ENCODE measurements at regions not wholly inside any gene's neighbourhood (a gene's known extent, or its start where the extent isn't known, plus 50 kb on each side); places are given as distances from the start of the nearest gene placed in this dataset.

DNA sequence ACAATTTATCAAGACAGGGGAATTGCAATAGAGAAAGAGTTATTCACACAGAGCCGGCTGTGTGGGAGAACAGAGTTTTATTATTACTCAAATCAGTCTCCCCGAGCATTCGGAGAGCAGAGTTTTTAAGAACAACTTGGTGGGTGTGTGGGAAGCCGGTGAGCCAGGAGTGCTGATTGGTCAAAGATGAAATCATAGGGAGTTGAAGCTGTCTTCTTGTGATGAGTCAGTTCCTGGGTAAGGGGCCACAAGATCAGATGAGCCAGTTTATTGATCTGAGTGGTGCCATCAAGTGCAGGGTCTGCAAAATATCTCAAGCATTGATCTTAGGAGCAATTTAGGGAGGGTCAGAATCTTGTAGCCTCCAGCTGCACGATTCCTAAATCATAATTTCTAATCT lies 50.0 kb upstream of the ECI2 start:
- TF ChIP-seq, protein P1, sequence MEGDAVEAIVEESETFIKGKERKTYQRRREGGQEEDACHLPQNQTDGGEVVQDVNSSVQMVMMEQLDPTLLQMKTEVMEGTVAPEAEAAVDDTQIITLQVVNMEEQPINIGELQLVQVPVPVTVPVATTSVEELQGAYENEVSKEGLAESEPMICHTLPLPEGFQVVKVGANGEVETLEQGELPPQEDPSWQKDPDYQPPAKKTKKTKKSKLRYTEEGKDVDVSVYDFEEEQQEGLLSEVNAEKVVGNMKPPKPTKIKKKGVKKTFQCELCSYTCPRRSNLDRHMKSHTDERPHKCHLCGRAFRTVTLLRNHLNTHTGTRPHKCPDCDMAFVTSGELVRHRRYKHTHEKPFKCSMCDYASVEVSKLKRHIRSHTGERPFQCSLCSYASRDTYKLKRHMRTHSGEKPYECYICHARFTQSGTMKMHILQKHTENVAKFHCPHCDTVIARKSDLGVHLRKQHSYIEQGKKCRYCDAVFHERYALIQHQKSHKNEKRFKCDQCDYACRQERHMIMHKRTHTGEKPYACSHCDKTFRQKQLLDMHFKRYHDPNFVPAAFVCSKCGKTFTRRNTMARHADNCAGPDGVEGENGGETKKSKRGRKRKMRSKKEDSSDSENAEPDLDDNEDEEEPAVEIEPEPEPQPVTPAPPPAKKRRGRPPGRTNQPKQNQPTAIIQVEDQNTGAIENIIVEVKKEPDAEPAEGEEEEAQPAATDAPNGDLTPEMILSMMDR (IDR thresholded peaks at IDR 0.05), result no peak
- TF ChIP-seq POLR2A (IDR thresholded peaks at IDR 0.05), result no peak

Data from adrenal gland (tissue), 5 donors.